GM19238 (cell line): ENCODE measurements at regions not wholly inside any gene's neighbourhood (a gene's known extent, or its start where the extent isn't known, plus 50 kb on each side); places are given as distances from the start of the nearest gene placed in this dataset.

Experiments
- DNase-seq: peaks from one replicate; pipeline ENCODE4 v3.0.0; 2011; ENCODE audit warnings: low spot score; ENCODE audit not compliant: insufficient read length

- DNase-seq = no peak
Measured at GRCh38 chr6:41470331-41471063, 75.7 kb upstream of the FOXP4 start.

GRCh38 chr6:41471064-41471895, 74.9 kb upstream of the FOXP4 start:
- DNase-seq = no peak

- DNase-seq = no peak
Measured at GRCh38 chr6:41474213-41474933, 71.8 kb upstream of the FOXP4 start.

GRCh38 chr6:41475164-41475563, 71.0 kb upstream of the FOXP4 start:
- no peak for DNase-seq

GRCh38 chr6:41475737-41476357, 70.3 kb upstream of the FOXP4 start:
- DNase-seq = no peak

- no peak for DNase-seq
Measured at GRCh38 chr6:41476401-41476800, 69.8 kb upstream of the FOXP4 start.

GRCh38 chr6:41477572-41477971, 68.6 kb upstream of the FOXP4 start:
- no peak for DNase-seq

- no peak for DNase-seq
Measured at GRCh38 chr6:41483943-41484342, 62.2 kb upstream of the FOXP4 start.

- DNase-seq = no peak
Measured at GRCh38 chr6:41487860-41488432, 58.2 kb upstream of the FOXP4 start.

GRCh38 chr6:41488433-41489119, 57.6 kb upstream of the FOXP4 start:
- DNase-seq = no peak

- no peak for DNase-seq
Measured at GRCh38 chr6:41489120-41489851, 56.9 kb upstream of the FOXP4 start.

GRCh38 chr6:41492261-41492891, 53.8 kb upstream of the FOXP4 start:
- no peak for DNase-seq

- no peak for DNase-seq
Measured at GRCh38 chr6:41494212-41495110, 51.7 kb upstream of the FOXP4 start.
